ENCODE measurements at regions not wholly inside any gene's neighbourhood (a gene's known extent, or its start where the extent isn't known, plus 50 kb on each side); places are given as distances from the start of the nearest gene placed in this dataset.

DNA sequence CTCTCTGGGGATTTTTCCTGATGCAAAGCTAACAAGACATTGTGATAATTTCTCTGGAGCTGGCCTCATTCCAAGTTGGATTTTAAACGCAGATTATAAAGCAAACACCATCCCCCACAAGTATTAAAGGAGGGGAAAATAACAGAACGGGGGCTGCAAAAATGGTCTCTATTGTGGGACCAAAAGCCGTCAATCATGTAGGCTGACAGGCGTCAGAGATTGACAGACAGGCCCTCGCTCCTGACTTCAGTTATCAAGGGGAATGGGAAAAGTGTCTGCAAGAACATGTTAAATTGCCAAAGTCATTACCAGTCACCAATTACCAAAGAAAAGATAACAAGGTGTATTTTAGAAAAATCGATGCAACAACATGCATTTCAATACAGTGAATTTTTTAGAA lies 307.4 kb upstream of the POU3F1 start:
- Histone ChIP-seq H3K4me3 (no peak overlapping the region), H3K27me3 (ENCODE audit: control insufficient read depth in 2 of 2, insufficient read depth in 2 of 2, low read length in 2 of 2) (peaks cover 0 to 2% of the 10 kb centered on the region in 2 experiments; a peak in 1 of 5 replicates), H3K9ac (ENCODE audit: insufficient read depth in 1 of 2, low read depth in 2 of 2, low read length in 2 of 2) (no peak overlapping the region), H2AFZ (ENCODE audit: low read depth, low read length) (no peak overlapping the region), H3K9me1 (ENCODE audit: control insufficient read depth, insufficient read depth, low read length) (no peaks in the 10 kb centered on the region), H3K36me3 (ENCODE audit: control insufficient read depth, insufficient read depth, low read length) (no peaks in the 10 kb centered on the region), H3K79me2 (ENCODE audit: control insufficient read depth, insufficient read depth, low read length) (no peaks in the 10 kb centered on the region), H3K9me3 (replicated peaks; ENCODE audit: control insufficient read depth, insufficient read depth, low read depth, low read length) (no peaks in the 10 kb centered on the region), H4K20me1 (replicated peaks; ENCODE audit: control insufficient read depth, insufficient read depth, low read length) (no peaks in the 10 kb centered on the region), H3K4me2 (ENCODE audit: insufficient read depth, low read length) (no peak overlapping the region), H3K4me1 (replicated peaks in 1 of 2; ENCODE audit: control insufficient read depth in 2 of 2, insufficient read depth in 2 of 2, low read length in 2 of 2) (no peaks in the 10 kb centered on the region; a peak in 2 of 5 replicates), H3K27ac (ENCODE audit: extremely low read depth, low read depth, low read length) (no peak overlapping the region)
- no TSS peak for BruUV-seq (replicated peaks)
- POLR2A ChIA-PET: no interaction called here
- 27% methylated on average over 6 of the region's 6 CpGs for WGBS (ENCODE audit: insufficient coverage, low coverage, missing lambda C conversion rate)
- CTCF ChIA-PET (ENCODE audit: low intra/inter-chr PET ratio): no interaction called here
- DNase-seq (ENCODE audit: extremely low read depth in 1 of 4, low spot score in 3 of 4): no peak
- peak; percentile 18; the same call in 1 of the 2 replicates for TF ChIP-seq NFIC (IDR thresholded peaks at IDR 0.05)
- TF ChIP-seq, protein P1, sequence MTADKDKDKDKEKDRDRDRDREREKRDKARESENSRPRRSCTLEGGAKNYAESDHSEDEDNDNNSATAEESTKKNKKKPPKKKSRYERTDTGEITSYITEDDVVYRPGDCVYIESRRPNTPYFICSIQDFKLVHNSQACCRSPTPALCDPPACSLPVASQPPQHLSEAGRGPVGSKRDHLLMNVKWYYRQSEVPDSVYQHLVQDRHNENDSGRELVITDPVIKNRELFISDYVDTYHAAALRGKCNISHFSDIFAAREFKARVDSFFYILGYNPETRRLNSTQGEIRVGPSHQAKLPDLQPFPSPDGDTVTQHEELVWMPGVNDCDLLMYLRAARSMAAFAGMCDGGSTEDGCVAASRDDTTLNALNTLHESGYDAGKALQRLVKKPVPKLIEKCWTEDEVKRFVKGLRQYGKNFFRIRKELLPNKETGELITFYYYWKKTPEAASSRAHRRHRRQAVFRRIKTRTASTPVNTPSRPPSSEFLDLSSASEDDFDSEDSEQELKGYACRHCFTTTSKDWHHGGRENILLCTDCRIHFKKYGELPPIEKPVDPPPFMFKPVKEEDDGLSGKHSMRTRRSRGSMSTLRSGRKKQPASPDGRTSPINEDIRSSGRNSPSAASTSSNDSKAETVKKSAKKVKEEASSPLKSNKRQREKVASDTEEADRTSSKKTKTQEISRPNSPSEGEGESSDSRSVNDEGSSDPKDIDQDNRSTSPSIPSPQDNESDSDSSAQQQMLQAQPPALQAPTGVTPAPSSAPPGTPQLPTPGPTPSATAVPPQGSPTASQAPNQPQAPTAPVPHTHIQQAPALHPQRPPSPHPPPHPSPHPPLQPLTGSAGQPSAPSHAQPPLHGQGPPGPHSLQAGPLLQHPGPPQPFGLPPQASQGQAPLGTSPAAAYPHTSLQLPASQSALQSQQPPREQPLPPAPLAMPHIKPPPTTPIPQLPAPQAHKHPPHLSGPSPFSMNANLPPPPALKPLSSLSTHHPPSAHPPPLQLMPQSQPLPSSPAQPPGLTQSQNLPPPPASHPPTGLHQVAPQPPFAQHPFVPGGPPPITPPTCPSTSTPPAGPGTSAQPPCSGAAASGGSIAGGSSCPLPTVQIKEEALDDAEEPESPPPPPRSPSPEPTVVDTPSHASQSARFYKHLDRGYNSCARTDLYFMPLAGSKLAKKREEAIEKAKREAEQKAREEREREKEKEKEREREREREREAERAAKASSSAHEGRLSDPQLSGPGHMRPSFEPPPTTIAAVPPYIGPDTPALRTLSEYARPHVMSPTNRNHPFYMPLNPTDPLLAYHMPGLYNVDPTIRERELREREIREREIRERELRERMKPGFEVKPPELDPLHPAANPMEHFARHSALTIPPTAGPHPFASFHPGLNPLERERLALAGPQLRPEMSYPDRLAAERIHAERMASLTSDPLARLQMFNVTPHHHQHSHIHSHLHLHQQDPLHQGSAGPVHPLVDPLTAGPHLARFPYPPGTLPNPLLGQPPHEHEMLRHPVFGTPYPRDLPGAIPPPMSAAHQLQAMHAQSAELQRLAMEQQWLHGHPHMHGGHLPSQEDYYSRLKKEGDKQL (CRISPR knock-in tag; IDR thresholded peaks at IDR 0.05; ENCODE audit: borderline replicate concordance): no peak
- no peak for TF ChIP-seq ZNF133 (CRISPR knock-in tag; IDR thresholded peaks at IDR 0.05)
- TF ChIP-seq, protein P2, sequence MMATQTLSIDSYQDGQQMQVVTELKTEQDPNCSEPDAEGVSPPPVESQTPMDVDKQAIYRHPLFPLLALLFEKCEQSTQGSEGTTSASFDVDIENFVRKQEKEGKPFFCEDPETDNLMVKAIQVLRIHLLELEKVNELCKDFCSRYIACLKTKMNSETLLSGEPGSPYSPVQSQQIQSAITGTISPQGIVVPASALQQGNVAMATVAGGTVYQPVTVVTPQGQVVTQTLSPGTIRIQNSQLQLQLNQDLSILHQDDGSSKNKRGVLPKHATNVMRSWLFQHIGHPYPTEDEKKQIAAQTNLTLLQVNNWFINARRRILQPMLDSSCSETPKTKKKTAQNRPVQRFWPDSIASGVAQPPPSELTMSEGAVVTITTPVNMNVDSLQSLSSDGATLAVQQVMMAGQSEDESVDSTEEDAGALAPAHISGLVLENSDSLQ (IDR thresholded peaks at IDR 0.05): peak; percentile 92
- TF ChIP-seq, protein P3, sequence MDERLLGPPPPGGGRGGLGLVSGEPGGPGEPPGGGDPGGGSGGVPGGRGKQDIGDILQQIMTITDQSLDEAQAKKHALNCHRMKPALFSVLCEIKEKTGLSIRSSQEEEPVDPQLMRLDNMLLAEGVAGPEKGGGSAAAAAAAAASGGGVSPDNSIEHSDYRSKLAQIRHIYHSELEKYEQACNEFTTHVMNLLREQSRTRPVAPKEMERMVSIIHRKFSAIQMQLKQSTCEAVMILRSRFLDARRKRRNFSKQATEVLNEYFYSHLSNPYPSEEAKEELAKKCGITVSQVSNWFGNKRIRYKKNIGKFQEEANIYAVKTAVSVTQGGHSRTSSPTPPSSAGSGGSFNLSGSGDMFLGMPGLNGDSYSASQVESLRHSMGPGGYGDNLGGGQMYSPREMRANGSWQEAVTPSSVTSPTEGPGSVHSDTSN (CRISPR knock-in tag; IDR thresholded peaks at IDR 0.05; ENCODE audit: low read depth): peak; percentile 67
- TF ChIP-seq, protein P3 (tag; conservative IDR thresholded peaks at IDR 0.05; ENCODE audit: low read depth): peak; percentile 63; the same call in 1 of the 2 replicates
- peak; percentile 85 for TF ChIP-seq MEIS2 (IDR thresholded peaks at IDR 0.05; ENCODE audit: partially characterized antibody)
- intact Hi-C loops (cut with micrococcal nuclease): no loop called here
- ATAC-seq: no peak
- in situ Hi-C loops (cut with MboI): no loop called here
- no peak for FAIRE-seq

Data from K562 (cell line).